Endothelial cell of umbilical vein (primary cell): ENCODE measurements at regions not wholly inside any gene's neighbourhood (a gene's known extent, or its start where the extent isn't known, plus 50 kb on each side); places are given as distances from the start of the nearest gene placed in this dataset.

Experiments used
- CTCF ChIP-seq, 2 donors: IDR thresholded peaks; 1 replicate in 1 of 2; 2 replicates in 1 of 2; pipeline ENCODE4 v1.5.1; 2011; ENCODE audit warnings: low read length in 2 of 2, mild to moderate bottlenecking in 2 of 2, moderate library complexity in 2 of 2, control low read depth in 1 of 2, inconsistent platforms in 1 of 2, low read depth in 1 of 2; ENCODE audit not compliant: insufficient read depth in 1 of 2; ENCODE audit errors: extremely low read depth in 1 of 2
- EZH2 ChIP-seq: IDR thresholded peaks from 2 replicates; pipeline ENCODE4 v1.6.1; 2012; ENCODE audit warnings: borderline replicate concordance, low read depth, mild to moderate bottlenecking, moderate library complexity, low read length, inconsistent platforms; ENCODE audit not compliant: severe bottlenecking
- MAX ChIP-seq: IDR thresholded peaks from 2 replicates; pipeline ENCODE4 v1.6.1; 2011; ENCODE audit not compliant: insufficient read depth, insufficient read length
- MYC ChIP-seq: IDR thresholded peaks from one replicate; pipeline ENCODE4 v1.6.1; 2011; ENCODE audit warnings: mild to moderate bottlenecking, low read depth, low read length
- POLR2A ChIP-seq: IDR thresholded peaks from 2 replicates; pipeline ENCODE4 v1.6.1; 2012; ENCODE audit warnings: low read depth, mild to moderate bottlenecking, control low read depth, low read length
- POLR2AphosphoS5 ChIP-seq: IDR thresholded peaks from 2 replicates; pipeline ENCODE4 v1.6.1; 2012; ENCODE audit warnings: low read depth, mild to moderate bottlenecking, control low read depth, low read length, moderate library complexity; ENCODE audit not compliant: insufficient read depth

GRCh38 chr18:70662588-70662987 lies 373.7 kb downstream of the SOCS6 start:
- TF ChIP-seq POLR2A (no peak), CTCF (IDR thresholded peaks at IDR 0.05; ENCODE audit: extremely low read depth in 1 of 2, insufficient read depth in 1 of 2, low read depth in 1 of 2, low read length in 2 of 2) (no peak), POLR2AphosphoS5 (no peak), EZH2 (no peak), MYC (no peak), MAX (no peak)
